Endothelial cell of umbilical vein (primary cell): ENCODE measurements at regions not wholly inside any gene's neighbourhood (a gene's known extent, or its start where the extent isn't known, plus 50 kb on each side); places are given as distances from the start of the nearest gene placed in this dataset.

Experiments used
- BruUV-seq: library from RNA; stranded (reverse); fragments of 400-500 nt; replicated peaks from 2 replicates; lab custom pipeline; 2021; lab: Mats Ljungman, UMichigan
- CTCF ChIA-PET: fragments of 300-600, 350-600 bp; sonication (Branson Sonifier 250); formaldehyde crosslinking; loops from one replicate; lab custom pipeline; 2021; ENCODE audit warnings: antibody characterized with exemption, inconsistent platforms; lab: Charles Lee
- POLR2A ChIA-PET: fragments of 300-600, 350-600 bp; sonication (Branson Sonifier 250); formaldehyde crosslinking; loops from one replicate; lab custom pipeline; 2021; ENCODE audit warnings: antibody characterized with exemption, inconsistent platforms; lab: Charles Lee
- DNase-seq: peaks from one replicate; pipeline ENCODE4 v3.0.0-alpha.2; 2011; ENCODE audit warnings: low read depth, low spot score
- FAIRE-seq: peaks from 2 replicates; lab custom pipeline; 2011; peaks lifted over from hg19 to GRCh38; lab: Jason Lieb, UNC
- H2AFZ ChIP-seq: 2 replicates; pipeline ENCODE4 v1.6.0; 2012; ENCODE audit warnings: low read depth, low read length, control low read depth, inconsistent platforms
- H3K27ac ChIP-seq: 2 replicates; pipeline ENCODE4 v1.5.1; 2011; ENCODE audit warnings: low read depth, mild to moderate bottlenecking, control low read depth, low read length, moderate library complexity; ENCODE audit not compliant: insufficient read depth
- H3K27me3 ChIP-seq, 2 experiments: 2 replicates each; pipeline versions ENCODE4 v1.6.0 to v1.6.1; 2011; ENCODE audit warnings: low read length in 2 of 2, mixed read lengths in 1 of 2; ENCODE audit not compliant: control insufficient read depth in 2 of 2, insufficient read depth in 2 of 2
- H3K36me3 ChIP-seq, 2 experiments: 2 replicates in 1 of 2; 3 replicates in 1 of 2; pipeline ENCODE4 v1.5.1; 2011; ENCODE audit warnings: low read length in 2 of 2, mild to moderate bottlenecking in 1 of 2, moderate library complexity in 1 of 2; ENCODE audit not compliant: control insufficient read depth in 2 of 2, insufficient read depth in 2 of 2; ENCODE audit errors: extremely low read depth in 1 of 2
- H3K4me1 ChIP-seq: 3 replicates; pipeline ENCODE4 v1.5.1; 2011; ENCODE audit warnings: mild to moderate bottlenecking, low read length; ENCODE audit not compliant: control insufficient read depth, insufficient read depth; ENCODE audit errors: extremely low read depth
- H3K4me2 ChIP-seq: 2 replicates; pipeline ENCODE4 v1.6.1; 2011; ENCODE audit warnings: low read length, control low read depth, mixed read lengths; ENCODE audit not compliant: insufficient read depth
- H3K4me3 ChIP-seq, 3 experiments: fragments of 200-600 bp in 1 of 3; sonication (generic), shearing (Covaris generic) in 1 of 3; replicated peaks in 1 of 3; 2 replicates each; pipeline ENCODE4 v1.5.1; 2011 to 2016; ENCODE audit warnings: control low read depth in 3 of 3, low read length in 3 of 3, mild to moderate bottlenecking in 2 of 3, inconsistent platforms in 1 of 3, low read depth in 1 of 3, moderate library complexity in 1 of 3; ENCODE audit not compliant: insufficient read depth in 1 of 3
- H3K79me2 ChIP-seq: 2 replicates; pipeline ENCODE4 v1.6.0; 2012; ENCODE audit warnings: low read length, inconsistent platforms; ENCODE audit not compliant: control insufficient read depth, insufficient read depth
- H3K9ac ChIP-seq: replicated peaks from 2 replicates; pipeline ENCODE3; 2011; ENCODE audit warnings: low read length, control low read depth; ENCODE audit not compliant: insufficient read depth; ENCODE audit errors: extremely low read depth
- H3K9me1 ChIP-seq: replicated peaks from 3 replicates; pipeline ENCODE4 v1.6.0; 2011; ENCODE audit warnings: mild to moderate bottlenecking, low read length; ENCODE audit not compliant: control insufficient read depth, insufficient read depth; ENCODE audit errors: extremely low read depth
- H3K9me3 ChIP-seq: replicated peaks from 2 replicates; pipeline ENCODE4 v1.5.1; 2012; ENCODE audit warnings: low read length, inconsistent platforms; ENCODE audit not compliant: control insufficient read depth, insufficient read depth
- H4K20me1 ChIP-seq: replicated peaks from 2 replicates; pipeline ENCODE3; 2011; ENCODE audit warnings: mild to moderate bottlenecking, low read length; ENCODE audit not compliant: control insufficient read depth, insufficient read depth; ENCODE audit errors: extremely low read depth
- EZH2 ChIP-seq: IDR thresholded peaks from 2 replicates; pipeline ENCODE4 v1.6.1; 2012; ENCODE audit warnings: borderline replicate concordance, low read depth, mild to moderate bottlenecking, moderate library complexity, low read length, inconsistent platforms; ENCODE audit not compliant: severe bottlenecking
- FOS ChIP-seq: IDR thresholded peaks from 2 replicates; pipeline ENCODE4 v1.6.1; 2011; ENCODE audit warnings: mild to moderate bottlenecking, low read length, moderate library complexity, borderline replicate concordance; ENCODE audit not compliant: insufficient read depth
- GATA2 ChIP-seq: IDR thresholded peaks from 2 replicates; pipeline ENCODE4 v1.7.0; 2011; ENCODE audit warnings: low read depth, mild to moderate bottlenecking, moderate library complexity, mixed read lengths, low read length; ENCODE audit not compliant: insufficient read length, insufficient read depth
- JUN ChIP-seq: IDR thresholded peaks from 2 replicates; pipeline ENCODE4 v1.6.1; 2011; ENCODE audit warnings: borderline replicate concordance, low read depth; ENCODE audit not compliant: insufficient read length, insufficient read depth
- MYC ChIP-seq: IDR thresholded peaks from one replicate; pipeline ENCODE4 v1.6.1; 2011; ENCODE audit warnings: mild to moderate bottlenecking, low read depth, low read length
- POLR2A ChIP-seq: IDR thresholded peaks from 2 replicates; pipeline ENCODE4 v1.6.1; 2012; ENCODE audit warnings: low read depth, mild to moderate bottlenecking, control low read depth, low read length
- POLR2AphosphoS5 ChIP-seq: IDR thresholded peaks from 2 replicates; pipeline ENCODE4 v1.6.1; 2012; ENCODE audit warnings: low read depth, mild to moderate bottlenecking, control low read depth, low read length, moderate library complexity; ENCODE audit not compliant: insufficient read depth
- dilution Hi-C: fragments of 300-500 bp; cut with MboI; formaldehyde crosslinking; loops from one replicate; pipeline ENCODE4 v1.15.0; 2019; ENCODE audit warnings: low sequenced_read_pairs; ENCODE audit not compliant: extremely low pct_ligation_motif_present
- intact Hi-C: fragments of 100-400 bp; cut with micrococcal nuclease; formaldehyde crosslinking; loops from one replicate; pipeline ENCODE4 v1.10.0; 2022
- TF ChIP-seq, protein P1 (sequence below), 2 donors: IDR thresholded peaks; 1 replicate in 1 of 2; 2 replicates in 1 of 2; pipeline ENCODE4 v1.5.1; 2011; ENCODE audit warnings: low read length in 2 of 2, mild to moderate bottlenecking in 2 of 2, moderate library complexity in 2 of 2, control low read depth in 1 of 2, inconsistent platforms in 1 of 2, low read depth in 1 of 2; ENCODE audit not compliant: insufficient read depth in 1 of 2; ENCODE audit errors: extremely low read depth in 1 of 2
- TF ChIP-seq, protein P2 (sequence below): IDR thresholded peaks from 2 replicates; pipeline ENCODE4 v1.6.1; 2011; ENCODE audit not compliant: insufficient read depth, insufficient read length

DNA sequence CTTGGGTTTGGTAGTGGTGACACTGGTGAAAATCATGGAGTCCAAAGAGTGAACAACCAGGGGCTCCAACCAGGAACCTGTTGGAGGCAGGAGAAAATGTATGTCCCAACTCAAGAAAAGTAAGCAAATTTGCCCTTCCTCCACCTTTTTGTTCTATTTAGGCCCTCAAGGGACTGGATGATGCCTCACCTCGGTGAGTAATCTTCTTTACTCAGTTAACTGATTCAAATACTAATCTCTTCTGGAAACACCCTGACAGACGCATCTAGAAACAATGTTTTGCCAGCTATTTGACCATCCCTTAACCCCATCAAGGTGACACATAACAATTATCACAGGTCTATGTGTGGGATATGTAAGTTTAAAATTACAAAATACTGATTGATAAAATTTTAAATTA is 272.4 kb upstream of the FOXG1 start:
- no peak for DNase-seq
- Histone ChIP-seq H3K4me1 (no peaks in the 10 kb centered on the region), H3K9me1 (no peaks in the 10 kb centered on the region), H3K27me3 (no peaks in the 10 kb centered on the region), H3K4me3 (no peak overlapping the region), H3K9ac (no peak overlapping the region), H3K36me3 (no peaks in the 10 kb centered on the region), H3K79me2 (no peaks in the 10 kb centered on the region), H2AFZ (no peak overlapping the region), H3K27ac (no peak overlapping the region), H4K20me1 (no peaks in the 10 kb centered on the region), H3K9me3 (no peaks in the 10 kb centered on the region), H3K4me2 (no peak overlapping the region)
- CTCF ChIA-PET = no interaction called here
- intact Hi-C loops (no loop called here), dilution Hi-C loops (no loop called here)
- FAIRE-seq = no peak
- BruUV-seq = no TSS peak
- POLR2A ChIA-PET = no interaction called here
- TF ChIP-seq GATA2 (no peak), POLR2AphosphoS5 (no peak), MYC (no peak), FOS (no peak), EZH2 (no peak), JUN (no peak), POLR2A (no peak)
- TF ChIP-seq, protein P1, sequence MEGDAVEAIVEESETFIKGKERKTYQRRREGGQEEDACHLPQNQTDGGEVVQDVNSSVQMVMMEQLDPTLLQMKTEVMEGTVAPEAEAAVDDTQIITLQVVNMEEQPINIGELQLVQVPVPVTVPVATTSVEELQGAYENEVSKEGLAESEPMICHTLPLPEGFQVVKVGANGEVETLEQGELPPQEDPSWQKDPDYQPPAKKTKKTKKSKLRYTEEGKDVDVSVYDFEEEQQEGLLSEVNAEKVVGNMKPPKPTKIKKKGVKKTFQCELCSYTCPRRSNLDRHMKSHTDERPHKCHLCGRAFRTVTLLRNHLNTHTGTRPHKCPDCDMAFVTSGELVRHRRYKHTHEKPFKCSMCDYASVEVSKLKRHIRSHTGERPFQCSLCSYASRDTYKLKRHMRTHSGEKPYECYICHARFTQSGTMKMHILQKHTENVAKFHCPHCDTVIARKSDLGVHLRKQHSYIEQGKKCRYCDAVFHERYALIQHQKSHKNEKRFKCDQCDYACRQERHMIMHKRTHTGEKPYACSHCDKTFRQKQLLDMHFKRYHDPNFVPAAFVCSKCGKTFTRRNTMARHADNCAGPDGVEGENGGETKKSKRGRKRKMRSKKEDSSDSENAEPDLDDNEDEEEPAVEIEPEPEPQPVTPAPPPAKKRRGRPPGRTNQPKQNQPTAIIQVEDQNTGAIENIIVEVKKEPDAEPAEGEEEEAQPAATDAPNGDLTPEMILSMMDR (IDR thresholded peaks at IDR 0.05; ENCODE audit: extremely low read depth in 1 of 2, insufficient read depth in 1 of 2, low read depth in 1 of 2, low read length in 2 of 2) = no peak
- TF ChIP-seq, protein P2, sequence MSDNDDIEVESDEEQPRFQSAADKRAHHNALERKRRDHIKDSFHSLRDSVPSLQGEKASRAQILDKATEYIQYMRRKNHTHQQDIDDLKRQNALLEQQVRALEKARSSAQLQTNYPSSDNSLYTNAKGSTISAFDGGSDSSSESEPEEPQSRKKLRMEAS = no peak
